HEK293 (cell line): ENCODE measurements at regions not wholly inside any gene's neighbourhood (a gene's known extent, or its start where the extent isn't known, plus 50 kb on each side); places are given as distances from the start of the nearest gene placed in this dataset.

ENCODE experiments used
- CTCF ChIA-PET: fragments of 350-600 bp; formaldehyde crosslinking; extraction: SDS; loops from one replicate; lab custom pipeline; 2021; ENCODE audit warnings: antibody characterized with exemption; lab: Yijun Ruan, JAX
- POLR2A ChIA-PET: fragments of 300-600 bp; formaldehyde crosslinking; extraction: SDS; loops from one replicate; lab custom pipeline; 2020; ENCODE audit warnings: antibody characterized with exemption, inconsistent platforms; lab: Yijun Ruan, JAX
- H3K27ac ChIP-seq: fragments of 200-500 bp; sonication (Bioruptor generic); 2 replicates; pipeline ENCODE4 v1.5.1; 2014; ENCODE audit warnings: low read depth, low read length, control low read depth, inconsistent platforms; ENCODE audit errors: extremely low read depth
- H3K36me3 ChIP-seq, 2 experiments: fragments of 200-500 bp in 1 of 2; sonication (Bioruptor generic) in 1 of 2; 1 replicate in 1 of 2; 2 replicates in 1 of 2; pipeline ENCODE4 v1.5.1; 2014 to 2017; ENCODE audit warnings: inconsistent platforms in 2 of 2, low read length in 2 of 2; ENCODE audit not compliant: control insufficient read depth in 2 of 2, insufficient read depth in 1 of 2
- H3K4me1 ChIP-seq: fragments of 200-500 bp; sonication (Bioruptor generic); 2 replicates; pipeline ENCODE4 v1.5.1; 2014; ENCODE audit warnings: mild to moderate bottlenecking, low read length, inconsistent platforms; ENCODE audit not compliant: control insufficient read depth, insufficient read depth
- H3K4me3 ChIP-seq: 2 replicates; pipeline ENCODE4 v1.5.1; 2011; ENCODE audit warnings: low read depth, mild to moderate bottlenecking, control low read depth, low read length, moderate library complexity
- H3K9me3 ChIP-seq: fragments of 200-500 bp; sonication (Bioruptor generic); 2 replicates; pipeline ENCODE4 v1.5.1; 2014; ENCODE audit warnings: low read depth, low read length, inconsistent platforms; ENCODE audit not compliant: control insufficient read depth, insufficient read depth
- ELK4 ChIP-seq: IDR thresholded peaks from 2 replicates; pipeline ENCODE4 v1.6.1; 2011; ENCODE audit warnings: mild to moderate bottlenecking, low read depth, low read length, borderline replicate concordance
- HOXA7 ChIP-seq: sonication (generic); formaldehyde crosslinking; IDR thresholded peaks from 2 replicates; pipeline ENCODE4 v1.8.1; 2022; ENCODE audit warnings: missing genetic modification reagents, borderline replicate concordance
- KLF17 ChIP-seq: fragments of 450-650 bp; formaldehyde crosslinking; IDR thresholded peaks from 2 replicates; pipeline ENCODE4 v1.5.1; 2016; ENCODE audit warnings: missing biosample characterization, missing genetic modification characterization
- PRDM1 ChIP-seq: fragments of 450-650 bp; formaldehyde crosslinking; IDR thresholded peaks from 2 replicates; pipeline ENCODE4; 2016; ENCODE audit warnings: missing biosample characterization, missing genetic modification characterization
- PRDM4 ChIP-seq: fragments of 450-650 bp; formaldehyde crosslinking; IDR thresholded peaks from 2 replicates; pipeline ENCODE4 v1.5.1; 2017; ENCODE audit warnings: missing biosample characterization, missing genetic modification characterization
- YY1 ChIP-seq: fragments of 450-650 bp; formaldehyde crosslinking; IDR thresholded peaks from 2 replicates; pipeline ENCODE4 v1.5.1; 2018; ENCODE audit warnings: missing biosample characterization, missing genetic modification characterization
- YY2 ChIP-seq: fragments of 450-650 bp; formaldehyde crosslinking; IDR thresholded peaks from 2 replicates; pipeline ENCODE4 v1.5.1; 2016; ENCODE audit warnings: missing biosample characterization, missing genetic modification characterization
- ZBTB11 ChIP-seq: fragments of 450-650 bp; formaldehyde crosslinking; conservative IDR thresholded peaks from 2 replicates; pipeline ENCODE4 v1.5.1; 2016; ENCODE audit warnings: low read depth, missing biosample characterization, missing genetic modification characterization
- ZBTB17 ChIP-seq: fragments of 450-650 bp; formaldehyde crosslinking; IDR thresholded peaks from 2 replicates; pipeline ENCODE4 v1.5.1; 2016; ENCODE audit warnings: missing biosample characterization, missing genetic modification characterization
- ZBTB48 ChIP-seq: fragments of 450-650 bp; formaldehyde crosslinking; IDR thresholded peaks from 2 replicates; pipeline ENCODE4 v1.5.1; 2016; ENCODE audit warnings: missing biosample characterization, missing genetic modification characterization
- ZFHX2 ChIP-seq: fragments of 450-650 bp; formaldehyde crosslinking; conservative IDR thresholded peaks from 2 replicates; pipeline ENCODE4 v1.5.1; 2016; ENCODE audit warnings: missing biosample characterization, missing genetic modification characterization
- ZNF157 ChIP-seq: fragments of 450-650 bp; formaldehyde crosslinking; IDR thresholded peaks from 2 replicates; pipeline ENCODE4 v1.5.1; 2016; ENCODE audit warnings: missing biosample characterization, missing genetic modification characterization
- ZNF302 ChIP-seq: fragments of 450-650 bp; formaldehyde crosslinking; IDR thresholded peaks from 2 replicates; pipeline ENCODE4 v1.5.1; 2016; ENCODE audit warnings: missing biosample characterization, missing genetic modification characterization, low read depth
- ZNF426 ChIP-seq: fragments of 450-650 bp; formaldehyde crosslinking; IDR thresholded peaks from 2 replicates; pipeline ENCODE4 v1.5.1; 2017; ENCODE audit warnings: missing biosample characterization, missing genetic modification characterization, mild to moderate bottlenecking, inconsistent platforms, moderate library complexity
- ZNF510 ChIP-seq: fragments of 450-650 bp; formaldehyde crosslinking; IDR thresholded peaks from 2 replicates; pipeline ENCODE4 v1.5.1; 2018; ENCODE audit warnings: mild to moderate bottlenecking, missing genetic modification characterization, missing biosample characterization; ENCODE audit not compliant: insufficient replicate concordance
- ZNF513 ChIP-seq: fragments of 450-650 bp; IDR thresholded peaks from 2 replicates; pipeline ENCODE4 v1.5.1; 2018; ENCODE audit warnings: missing biosample characterization, missing genetic modification characterization
- ZNF529 ChIP-seq: fragments of 450-650 bp; formaldehyde crosslinking; IDR thresholded peaks from 2 replicates; pipeline ENCODE4 v1.5.1; 2017; ENCODE audit warnings: missing genetic modification characterization, missing biosample characterization; ENCODE audit not compliant: insufficient replicate concordance
- ZNF626 ChIP-seq: fragments of 450-650 bp; sonication (Bioruptor Pico); formaldehyde crosslinking; IDR thresholded peaks from 2 replicates; pipeline ENCODE4 v1.5.1; 2018; ENCODE audit warnings: missing biosample characterization, missing genetic modification characterization, inconsistent platforms
- ZNF677 ChIP-seq: fragments of 450-650 bp; IDR thresholded peaks from 2 replicates; pipeline ENCODE4 v1.5.0; 2018; ENCODE audit warnings: missing biosample characterization, mild to moderate bottlenecking, missing genetic modification characterization, moderate library complexity
- ZNF792 ChIP-seq: fragments of 450-650 bp; formaldehyde crosslinking; IDR thresholded peaks from 2 replicates; pipeline ENCODE4 v1.5.1; 2016; ENCODE audit warnings: missing biosample characterization, missing genetic modification characterization

- TF ChIP-seq ZNF302 (tag by site-specific recombination) = no peak
Observed at GRCh38 chr17:27070836-27071235, 223.1 kb upstream of the WSB1 start (continued).

GRCh38 chr17:27072885-27073284 is 221.0 kb upstream of the WSB1 start:
- Histone ChIP-seq H3K9me3 (no peaks in the 10 kb centered on the region), H3K4me3 (no peak overlapping the region)
- no peak for TF ChIP-seq ZNF626 (tag by site-specific recombination)
- no peak for TF ChIP-seq PRDM4 (tag by site-specific recombination)
- TF ChIP-seq HOXA7 (CRISPR knock-in tag) = no peak
- no peak for TF ChIP-seq ZFHX2 (tag by site-specific recombination)
- no peak for TF ChIP-seq ELK4
- TF ChIP-seq ZNF157 (tag by site-specific recombination) = no peak
- TF ChIP-seq PRDM1 = no peak
- no peak for TF ChIP-seq ZBTB17 (tag by site-specific recombination)
- no peak for TF ChIP-seq ZNF677 (tag by site-specific recombination)
- TF ChIP-seq, all 188 proteins: peak for 0
- H3K36me3 ChIP-seq = no peaks in the 10 kb centered on the region
- no peak overlapping the region for H3K27ac ChIP-seq
- H3K4me1 ChIP-seq = no peaks in the 10 kb centered on the region
- ChIA-PET CTCF (no interaction called here), POLR2A (no interaction called here)

- no peak overlapping the region for H3K27ac ChIP-seq
- H3K4me1 ChIP-seq = no peaks in the 10 kb centered on the region
- no peaks in the 10 kb centered on the region for H3K9me3 ChIP-seq
- no peak overlapping the region for H3K4me3 ChIP-seq
- ChIA-PET CTCF (no interaction called here), POLR2A (no interaction called here)
- H3K36me3 ChIP-seq = no peaks in the 10 kb centered on the region
- no peak for TF ChIP-seq ZNF792 (tag by site-specific recombination)
- no peak for TF ChIP-seq YY1 (tag by site-specific recombination)
- TF ChIP-seq ZBTB48 (tag by site-specific recombination) = no peak
- TF ChIP-seq ZNF529 = no peak
- TF ChIP-seq ZNF513 (tag by site-specific recombination) = no peak
Observed at GRCh38 chr17:27076814-27077213, 217.1 kb upstream of the WSB1 start.

GRCh38 chr17:27078296-27078695 is 215.6 kb upstream of the WSB1 start:
- CTCF ChIA-PET = no interaction called here
- Histone ChIP-seq H3K9me3 (no peaks in the 10 kb centered on the region), H3K27ac (no peak overlapping the region), H3K4me3 (no peak overlapping the region), H3K4me1 (no peaks in the 10 kb centered on the region), H3K36me3 (no peaks in the 10 kb centered on the region)
- POLR2A ChIA-PET = no interaction called here
- no peak for TF ChIP-seq KLF17 (tag by site-specific recombination)
- no peak for TF ChIP-seq ZNF510
- no peak for TF ChIP-seq YY2 (tag by site-specific recombination)
- TF ChIP-seq ZNF426 (tag by site-specific recombination) = no peak
- no peak for TF ChIP-seq ZBTB11 (tag by site-specific recombination)
- TF ChIP-seq ZNF513 (tag by site-specific recombination) = no peak
